ENCODE measurements at regions not wholly inside any gene's neighbourhood (a gene's known extent, or its start where the extent isn't known, plus 50 kb on each side); places are given as distances from the start of the nearest gene placed in this dataset.

DNA sequence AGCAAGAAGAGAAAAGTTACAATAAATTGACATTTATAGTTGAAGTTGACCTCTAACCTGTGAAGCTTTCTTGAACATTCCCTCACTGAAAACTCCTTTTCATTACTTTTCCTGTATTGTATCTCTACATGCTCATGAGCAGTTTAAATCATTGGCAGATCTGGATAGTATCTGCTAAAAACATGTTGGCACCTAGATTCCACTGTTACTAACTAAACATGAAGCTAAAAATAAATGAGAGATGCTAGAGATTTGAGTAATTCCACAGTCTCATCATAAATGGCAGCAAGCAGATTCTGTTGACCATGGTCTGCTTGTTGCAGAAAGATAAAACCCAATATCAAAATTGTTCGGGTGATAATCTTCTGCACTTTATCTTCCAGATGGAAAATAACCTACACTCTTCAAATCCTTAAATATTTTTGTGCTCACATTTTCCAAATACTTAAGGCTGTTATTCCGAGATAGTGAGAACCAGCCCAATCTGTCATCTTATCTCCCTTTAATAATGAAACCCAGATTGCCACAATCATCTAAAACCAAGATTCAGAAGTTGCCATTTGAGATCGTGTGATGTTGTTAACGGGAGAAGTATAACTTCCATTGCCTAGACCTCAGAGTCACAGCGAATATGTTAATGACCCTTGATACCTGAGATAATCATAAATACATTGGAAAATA, 171.0 kb upstream of the DAAM1 start:
- TF ChIP-seq, protein P1, sequence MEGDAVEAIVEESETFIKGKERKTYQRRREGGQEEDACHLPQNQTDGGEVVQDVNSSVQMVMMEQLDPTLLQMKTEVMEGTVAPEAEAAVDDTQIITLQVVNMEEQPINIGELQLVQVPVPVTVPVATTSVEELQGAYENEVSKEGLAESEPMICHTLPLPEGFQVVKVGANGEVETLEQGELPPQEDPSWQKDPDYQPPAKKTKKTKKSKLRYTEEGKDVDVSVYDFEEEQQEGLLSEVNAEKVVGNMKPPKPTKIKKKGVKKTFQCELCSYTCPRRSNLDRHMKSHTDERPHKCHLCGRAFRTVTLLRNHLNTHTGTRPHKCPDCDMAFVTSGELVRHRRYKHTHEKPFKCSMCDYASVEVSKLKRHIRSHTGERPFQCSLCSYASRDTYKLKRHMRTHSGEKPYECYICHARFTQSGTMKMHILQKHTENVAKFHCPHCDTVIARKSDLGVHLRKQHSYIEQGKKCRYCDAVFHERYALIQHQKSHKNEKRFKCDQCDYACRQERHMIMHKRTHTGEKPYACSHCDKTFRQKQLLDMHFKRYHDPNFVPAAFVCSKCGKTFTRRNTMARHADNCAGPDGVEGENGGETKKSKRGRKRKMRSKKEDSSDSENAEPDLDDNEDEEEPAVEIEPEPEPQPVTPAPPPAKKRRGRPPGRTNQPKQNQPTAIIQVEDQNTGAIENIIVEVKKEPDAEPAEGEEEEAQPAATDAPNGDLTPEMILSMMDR (IDR thresholded peaks at IDR 0.05), result no peak
- no peak for TF ChIP-seq POLR2A (IDR thresholded peaks at IDR 0.05)
